Renal cortex interstitium (tissue), 11 donors: ENCODE measurements at regions not wholly inside any gene's neighbourhood (a gene's known extent, or its start where the extent isn't known, plus 50 kb on each side); places are given as distances from the start of the nearest gene placed in this dataset.

ENCODE experiments used
- DNase-seq, 11 donors: peaks; one replicate each; pipeline ENCODE4 v3.0.0-alpha.2; 2013; ENCODE audit warnings: low read depth in 9 of 11, low spot score in 4 of 11; ENCODE audit errors: extremely low read depth in 1 of 11

GRCh38 chr11:59263225-59263894 is 50.6 kb upstream of the MPEG1 start:
- DNase-seq: no peak
